GM04504 (cell line): ENCODE measurements at regions not wholly inside any gene's neighbourhood (a gene's known extent, or its start where the extent isn't known, plus 50 kb on each side); places are given as distances from the start of the nearest gene placed in this dataset.

Experiments
- DNase-seq: peaks from one replicate; pipeline ENCODE4 v3.0.0-alpha.2; 2012; ENCODE audit warnings: low read depth

DNA sequence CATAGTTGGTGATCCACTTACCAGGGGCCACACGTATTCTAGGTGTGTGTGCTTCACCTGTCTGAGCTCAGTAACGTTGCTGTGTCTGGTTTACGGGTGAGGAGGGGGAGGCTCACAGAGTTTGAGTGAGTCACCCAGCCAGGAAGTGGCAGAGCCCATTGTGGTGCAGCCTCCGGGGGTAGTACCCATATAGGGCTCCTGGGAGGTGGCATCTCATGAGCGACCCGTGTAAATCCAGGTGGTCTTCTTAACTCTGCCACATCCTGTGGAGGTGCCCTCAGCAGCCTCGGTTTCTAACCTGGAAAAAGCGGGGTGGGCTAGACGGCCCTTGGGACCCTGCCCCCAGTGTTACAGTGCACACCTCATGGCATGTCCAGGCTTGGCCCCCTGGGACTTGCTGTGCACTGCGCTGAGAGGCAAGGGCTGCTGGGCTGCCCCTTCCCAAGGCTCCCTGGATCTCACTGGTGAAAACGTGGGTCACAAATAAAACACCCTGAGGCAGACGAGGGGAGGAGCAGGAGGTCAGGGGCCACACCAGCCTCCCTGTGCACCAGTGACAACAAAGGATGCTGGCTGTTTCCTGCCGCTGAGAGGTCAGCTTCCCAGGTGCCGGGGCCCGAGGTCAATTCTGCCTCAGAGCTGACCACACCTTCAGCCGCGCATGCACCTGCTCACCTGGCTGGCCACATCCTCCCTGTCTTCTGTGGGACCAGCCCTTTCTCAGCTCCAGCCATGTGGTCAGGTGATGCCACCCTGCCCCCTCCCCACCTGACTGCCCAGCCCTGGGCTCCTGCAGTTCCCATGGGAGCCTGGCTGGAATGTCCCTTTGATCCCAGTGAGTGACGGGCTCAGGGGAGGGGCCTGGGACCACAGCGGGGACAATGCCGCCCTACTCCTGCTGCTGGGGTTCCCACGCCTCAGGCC lies 305.1 kb downstream of the CTTN start:
- no peak for DNase-seq

- no peak for DNase-seq
These were observed 306.8 kb downstream of the CTTN start for GRCh38 chr11:70705097-70705496.

DNA sequence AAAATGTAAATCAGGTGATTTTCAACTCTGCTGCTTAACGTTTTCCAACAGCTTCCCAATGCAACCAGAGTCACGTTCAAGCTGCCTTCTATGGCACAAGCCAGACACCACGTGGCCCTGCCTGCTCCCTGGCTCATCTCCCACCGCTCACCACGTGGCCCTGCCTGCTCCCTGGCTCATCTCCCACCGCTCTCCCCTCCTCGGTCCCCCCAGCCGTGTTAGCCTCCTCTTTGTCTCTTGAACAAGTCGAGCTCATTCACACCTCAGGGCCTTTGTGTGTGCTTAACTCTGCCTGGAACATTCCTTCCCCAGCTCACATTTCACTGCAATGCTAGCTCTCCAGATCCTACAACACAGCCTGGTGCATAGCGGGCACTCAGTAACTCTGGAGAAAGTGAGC lies 307.6 kb downstream of the CTTN start:
- no peak for DNase-seq

DNA sequence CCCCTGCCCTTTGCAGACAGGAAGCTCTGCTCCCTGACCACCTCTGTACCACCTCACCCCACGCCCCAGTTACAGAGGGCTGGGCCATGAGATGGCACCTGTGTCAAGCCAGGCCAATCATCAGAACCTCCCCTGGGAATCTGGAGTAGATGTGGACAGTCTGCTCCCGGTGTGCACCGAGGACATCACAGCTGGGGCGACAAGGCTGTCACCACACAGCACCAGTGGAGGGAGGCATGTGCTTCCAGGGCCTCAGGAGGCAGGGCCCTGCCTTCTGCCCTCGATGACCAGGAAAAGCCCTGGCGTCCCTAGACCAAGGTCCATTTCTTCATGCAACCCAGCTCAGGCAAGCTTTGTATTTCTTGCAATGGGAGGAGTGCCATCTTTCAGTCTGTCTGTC lies 309.5 kb downstream of the CTTN start:
- no peak for DNase-seq

DNA sequence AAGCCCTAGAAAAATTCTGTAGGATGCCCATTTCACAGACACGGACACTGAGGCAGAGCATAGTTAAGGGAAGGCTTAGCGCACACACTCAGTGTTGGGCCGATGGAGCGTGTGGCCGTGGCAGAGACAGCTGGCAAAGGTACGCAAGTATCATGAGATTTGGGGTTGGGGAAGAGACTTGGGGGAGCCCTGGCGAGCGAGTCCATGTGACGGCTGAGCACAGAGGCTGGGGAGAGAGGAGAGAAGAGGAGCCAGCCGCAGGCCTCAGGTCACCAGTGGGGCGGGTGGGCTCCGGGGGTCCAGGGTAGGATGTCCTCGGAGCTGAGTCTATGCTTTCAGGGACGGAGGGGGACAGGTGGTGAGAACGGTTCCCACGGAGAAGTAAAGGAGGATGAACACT lies 311.3 kb downstream of the CTTN start:
- DNase-seq, result no peak

GRCh38 chr11:70710192-70710591 lies 311.9 kb downstream of the CTTN start:
- DNase-seq, result no peak

DNA sequence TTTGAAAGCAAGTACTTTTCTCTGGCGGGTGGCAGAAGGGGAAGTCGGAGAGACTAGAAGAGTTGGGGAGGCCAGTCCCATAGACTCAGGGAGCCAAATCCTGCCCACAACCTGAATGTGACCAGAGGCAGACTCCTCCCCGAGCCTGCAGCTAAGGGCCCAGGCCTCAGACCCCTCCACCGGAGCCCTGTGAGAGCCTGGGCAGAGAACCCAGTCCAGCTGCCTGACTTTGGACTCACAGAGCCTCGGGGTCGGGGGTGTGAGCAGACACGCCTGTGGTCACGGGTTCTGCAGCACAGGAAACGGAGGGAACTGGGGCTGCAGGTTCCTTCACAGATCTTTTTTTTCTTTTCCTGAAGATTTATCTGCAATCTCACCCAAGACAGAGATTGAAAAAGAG lies 312.3 kb downstream of the CTTN start:
- no peak for DNase-seq

DNA sequence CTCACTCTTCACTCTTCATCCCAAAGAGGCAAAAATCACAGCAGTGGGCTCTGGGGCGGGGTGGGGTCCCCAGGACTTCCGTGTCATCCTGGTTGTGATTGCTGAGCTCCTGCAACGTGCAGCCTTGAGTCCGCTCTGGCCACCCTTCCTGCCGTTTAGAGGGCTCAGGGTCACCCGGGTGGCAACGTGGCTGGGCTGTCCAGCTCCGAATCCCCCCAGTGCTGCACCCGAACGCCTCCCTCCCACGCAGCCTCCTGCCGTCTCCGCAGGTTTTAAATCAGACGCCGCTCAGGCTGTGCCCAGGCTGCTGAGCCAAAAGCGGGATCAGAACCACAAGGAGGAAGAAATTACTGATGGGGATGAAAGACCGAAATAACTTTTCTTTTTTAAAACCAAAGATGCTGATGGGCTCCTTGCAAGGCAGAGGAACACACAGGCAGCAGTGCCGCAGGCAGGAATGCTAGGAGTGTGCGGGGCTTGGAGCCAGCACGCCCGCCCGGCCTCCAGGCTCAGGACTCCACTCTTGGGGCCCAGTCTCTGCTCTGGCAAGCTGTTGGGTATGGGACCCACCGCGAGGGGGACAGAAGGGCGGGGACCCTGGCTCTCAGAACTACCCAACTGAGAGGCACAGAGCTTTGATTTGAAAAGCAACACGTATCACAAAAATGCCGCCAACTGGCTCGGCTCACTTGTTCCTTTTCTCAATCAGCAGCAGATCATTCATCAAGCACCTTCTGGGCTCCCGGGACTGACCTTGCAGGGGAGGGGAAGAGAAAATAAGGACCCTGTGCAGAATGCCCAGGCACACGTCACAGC lies 313.0 kb downstream of the CTTN start:
- DNase-seq, result no peak

DNA sequence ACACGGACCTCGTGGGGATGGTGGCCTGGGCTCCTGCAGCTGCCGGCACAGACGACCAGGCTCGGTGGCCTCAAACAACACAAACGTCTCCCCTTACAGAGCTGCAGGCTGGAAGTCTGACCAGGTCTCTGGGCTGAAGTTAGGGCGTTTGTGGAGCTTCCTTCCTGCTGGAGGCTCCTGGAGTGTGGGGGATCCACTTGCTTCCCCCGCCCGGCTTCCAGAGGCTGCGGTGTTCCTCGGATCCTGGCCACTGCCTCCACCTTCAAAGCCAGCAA lies 313.5 kb downstream of the CTTN start:
- no peak for DNase-seq

- DNase-seq, result no peak
These were observed 314.1 kb downstream of the CTTN start for GRCh38 chr11:70712471-70712870.

DNA sequence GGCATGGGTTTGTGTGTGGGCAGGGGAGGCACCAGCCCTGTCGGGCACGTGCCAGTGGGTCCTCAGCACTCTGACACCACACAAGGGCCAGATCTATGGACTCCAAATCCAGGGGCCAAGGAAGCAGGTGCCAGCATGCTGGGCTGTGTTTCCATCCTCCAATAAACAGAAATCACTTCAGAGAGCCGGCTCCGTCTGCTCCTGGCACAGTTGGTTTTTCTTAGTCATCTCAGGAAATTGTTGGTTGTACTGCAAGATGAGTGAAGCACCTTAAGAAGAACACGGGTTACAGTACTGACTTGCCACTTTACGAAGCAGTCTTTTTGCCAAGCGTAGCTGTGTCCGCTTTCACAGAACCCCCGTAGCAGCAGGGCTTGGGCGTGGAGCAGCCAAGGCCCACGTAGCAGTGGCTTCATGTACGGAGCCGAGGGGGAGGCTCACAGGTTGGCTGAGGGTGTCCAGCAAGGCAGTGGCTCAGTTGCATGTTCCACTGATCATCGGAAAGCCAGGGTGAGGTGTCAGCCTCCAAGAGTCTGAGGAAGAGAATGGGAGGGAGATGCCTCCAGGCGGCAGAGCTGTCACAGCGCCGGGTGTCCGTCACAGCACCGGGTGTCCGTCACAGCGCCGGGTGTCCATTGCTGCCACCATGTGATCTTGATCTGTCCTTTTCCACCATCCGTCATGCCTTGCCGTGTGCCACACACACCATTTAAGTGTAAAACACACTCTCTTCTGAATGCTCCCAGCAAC lies 314.9 kb downstream of the CTTN start:
- DNase-seq, result no peak

GRCh38 chr11:70713988-70714665 lies 315.8 kb downstream of the CTTN start:
- DNase-seq, result no peak

DNA sequence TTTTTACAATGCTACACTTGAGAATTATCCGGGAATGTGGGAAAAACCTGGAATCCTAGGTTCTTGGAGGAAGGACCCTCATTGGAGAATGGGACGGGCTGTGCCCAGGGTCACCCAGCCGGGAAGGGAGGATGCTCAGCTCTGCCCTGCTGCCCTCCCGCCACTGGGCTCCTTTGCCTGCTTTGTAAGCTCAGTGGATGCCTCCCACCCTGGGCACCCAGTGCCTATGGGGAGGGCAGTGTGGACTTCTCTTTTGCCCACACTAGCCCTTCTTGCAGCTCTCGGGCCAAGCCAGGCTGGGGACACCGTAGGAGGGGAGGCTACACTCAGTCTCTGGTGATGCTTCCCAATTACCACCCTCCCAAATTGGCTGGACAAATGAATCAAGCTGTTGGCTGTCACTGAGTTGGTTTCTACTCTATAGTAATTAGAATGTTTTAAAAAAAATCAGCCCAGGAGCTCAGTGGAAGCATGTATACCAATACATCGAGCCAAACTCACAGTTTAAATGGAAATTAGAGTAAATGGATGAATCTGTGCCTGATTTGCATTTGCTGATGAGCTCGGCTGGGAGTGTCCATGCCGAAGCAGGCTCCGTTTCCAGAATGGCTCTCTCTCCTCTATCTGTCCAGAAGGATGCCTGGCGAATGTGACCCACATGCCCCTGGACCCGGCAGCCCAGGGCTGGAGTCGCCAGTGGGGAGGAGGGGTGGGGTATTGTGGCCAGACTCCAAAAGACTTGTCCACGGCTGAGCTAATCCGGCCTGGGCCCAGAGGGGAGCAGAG lies 317.0 kb downstream of the CTTN start:
- no peak for DNase-seq

- no peak for DNase-seq
These were observed 317.9 kb downstream of the CTTN start for GRCh38 chr11:70716216-70716615.

DNA sequence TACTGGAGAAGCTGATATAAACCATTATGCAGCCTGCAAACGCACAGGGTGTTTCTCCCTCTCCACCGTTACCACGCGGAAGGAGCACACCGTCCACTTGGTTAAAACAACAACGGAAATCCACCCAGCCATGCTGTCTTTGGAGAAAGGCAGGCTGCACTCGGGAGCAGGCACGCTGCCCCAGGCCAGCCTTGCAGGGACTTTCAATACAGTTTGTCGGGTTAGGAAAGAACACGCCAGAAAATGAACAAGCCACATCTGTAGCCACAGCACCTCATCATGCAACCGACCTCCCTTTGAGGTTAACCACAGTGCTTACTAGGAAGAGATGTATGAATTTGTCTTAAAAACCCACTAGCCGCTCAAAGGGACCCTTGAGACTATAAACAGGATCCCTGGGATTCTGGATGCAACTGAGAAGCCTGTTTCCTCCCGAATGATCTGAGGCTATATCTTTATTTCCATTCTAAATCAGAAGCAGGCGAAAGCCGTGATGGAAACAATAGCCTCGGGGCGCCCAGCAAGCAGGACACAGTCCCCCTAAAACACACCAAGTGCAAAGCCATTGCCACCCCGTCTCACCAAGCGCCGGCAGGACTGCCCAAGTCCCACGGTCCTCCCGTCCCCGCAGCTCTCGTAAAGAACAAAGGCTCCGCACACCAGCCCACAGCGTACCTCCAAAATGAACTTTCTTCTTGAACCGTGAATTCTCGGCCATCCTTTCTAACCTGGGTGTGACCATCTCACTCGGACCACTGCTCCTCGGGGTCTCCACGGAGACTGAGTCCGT lies 318.9 kb downstream of the CTTN start:
- DNase-seq, result no peak

DNA sequence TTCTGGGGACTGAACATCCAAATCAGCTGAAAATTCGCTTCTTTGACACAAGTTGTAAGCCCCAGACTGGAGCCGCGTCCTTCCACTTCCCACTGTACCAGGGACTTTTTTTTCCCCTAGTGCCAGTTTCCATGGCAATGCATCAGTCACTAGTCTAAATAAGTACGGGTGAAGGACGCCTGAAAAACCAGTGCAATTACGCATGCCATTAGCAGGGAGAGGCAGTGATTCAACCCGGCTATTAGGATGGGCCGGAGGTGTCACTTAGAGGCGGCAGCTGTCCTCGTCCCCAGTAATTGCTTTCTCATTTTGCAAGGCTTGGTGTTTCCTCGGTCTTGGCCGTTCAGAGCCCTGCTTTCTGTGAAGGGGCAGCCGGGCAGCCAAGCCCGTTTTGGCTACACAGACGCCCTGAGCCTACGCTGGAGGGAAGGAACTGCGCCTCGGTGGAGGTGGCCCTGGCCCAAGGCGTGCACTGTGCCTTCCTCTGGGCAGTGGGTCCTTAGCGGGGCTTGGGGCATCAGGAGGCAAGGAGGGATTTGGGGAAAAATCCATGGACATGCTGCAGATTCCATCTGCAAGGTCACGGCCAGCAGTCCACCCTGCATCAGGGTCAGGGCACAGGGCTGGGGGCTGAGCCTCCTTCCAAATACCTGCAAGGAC lies 319.7 kb downstream of the CTTN start:
- DNase-seq, result no peak

- DNase-seq, result no peak
These were observed 321.2 kb downstream of the CTTN start for GRCh38 chr11:70719516-70719915.

DNA sequence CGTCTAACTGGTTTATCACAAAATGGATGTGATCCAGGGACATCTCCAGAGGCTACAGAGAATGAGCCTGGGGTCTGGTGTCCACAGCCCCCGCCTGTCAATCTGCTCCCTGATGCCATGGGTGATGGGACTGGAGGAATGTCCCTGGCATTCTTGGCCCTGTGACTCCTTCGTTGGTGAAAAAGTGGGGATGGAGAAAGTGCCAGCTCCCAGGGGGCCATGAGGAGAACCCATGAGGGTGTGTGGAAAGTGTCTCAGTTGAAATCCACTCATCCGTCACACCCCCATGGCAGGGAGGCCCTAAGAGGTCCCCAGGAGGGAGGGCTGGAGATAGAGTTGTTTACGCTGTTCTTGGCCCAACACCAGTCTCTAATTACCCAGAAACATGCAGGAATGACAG lies 322.0 kb downstream of the CTTN start:
- DNase-seq, result no peak

DNA sequence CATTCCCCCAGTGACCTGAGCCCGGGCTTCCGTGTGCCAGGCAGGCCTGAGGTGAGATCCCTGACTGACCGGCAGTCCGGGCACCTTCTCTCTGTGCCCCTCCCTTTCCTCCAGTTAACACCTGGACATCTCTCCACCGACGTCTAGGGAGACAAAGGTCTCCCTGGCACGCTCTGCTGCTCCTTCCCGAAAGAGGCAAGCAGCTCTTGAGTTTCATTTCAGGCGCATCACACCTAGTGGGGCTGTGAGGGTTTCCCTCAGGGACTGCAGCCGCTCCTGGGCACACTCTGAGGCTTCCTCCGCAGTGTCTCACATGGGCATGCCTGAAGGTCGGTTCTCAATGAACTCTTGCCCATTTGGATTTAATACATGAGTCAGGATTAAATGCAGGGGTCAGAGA lies 322.7 kb downstream of the CTTN start:
- no peak for DNase-seq

GRCh38 chr11:70725278-70725677 lies 326.9 kb downstream of the CTTN start:
- no peak for DNase-seq
